ENCODE measurements at regions not wholly inside any gene's neighbourhood (a gene's known extent, or its start where the extent isn't known, plus 50 kb on each side); places are given as distances from the start of the nearest gene placed in this dataset.

- Histone ChIP-seq H3K9me3 (ENCODE audit: control insufficient read depth, insufficient read depth, low read length) (peaks cover 6% of the 10 kb centered on the region; the same call in 1 of the 2 replicates), H3K79me2 (ENCODE audit: control insufficient read depth, low read length) (no peaks in the 10 kb centered on the region), H3F3A (ENCODE audit: control insufficient read depth, insufficient read depth) (no peaks in the 10 kb centered on the region), H3K4me2 (ENCODE audit: low read length) (no peak overlapping the region), H3K4me3 (ENCODE audit: low read length) (no peak overlapping the region), H3K4me1 (ENCODE audit: control insufficient read depth, low read length) (no peaks in the 10 kb centered on the region), H4K20me1 (ENCODE audit: control insufficient read depth, insufficient read depth, low read depth, low read length) (no peaks in the 10 kb centered on the region), H3K27ac (ENCODE audit: low read depth, low read length) (no peak overlapping the region), H3K36me3 (ENCODE audit: control insufficient read depth, low read length) (no peaks in the 10 kb centered on the region), H3K27me3 (ENCODE audit: control insufficient read depth, low read length) (no peaks in the 10 kb centered on the region), H3K9me2 (replicated peaks; ENCODE audit: control insufficient read depth, low read length) (no peaks in the 10 kb centered on the region)
- TF ChIP-seq EZH2phosphoT487 (IDR thresholded peaks at IDR 0.05; ENCODE audit: borderline replicate concordance, low read length): no peak
- TF ChIP-seq, protein P1, sequence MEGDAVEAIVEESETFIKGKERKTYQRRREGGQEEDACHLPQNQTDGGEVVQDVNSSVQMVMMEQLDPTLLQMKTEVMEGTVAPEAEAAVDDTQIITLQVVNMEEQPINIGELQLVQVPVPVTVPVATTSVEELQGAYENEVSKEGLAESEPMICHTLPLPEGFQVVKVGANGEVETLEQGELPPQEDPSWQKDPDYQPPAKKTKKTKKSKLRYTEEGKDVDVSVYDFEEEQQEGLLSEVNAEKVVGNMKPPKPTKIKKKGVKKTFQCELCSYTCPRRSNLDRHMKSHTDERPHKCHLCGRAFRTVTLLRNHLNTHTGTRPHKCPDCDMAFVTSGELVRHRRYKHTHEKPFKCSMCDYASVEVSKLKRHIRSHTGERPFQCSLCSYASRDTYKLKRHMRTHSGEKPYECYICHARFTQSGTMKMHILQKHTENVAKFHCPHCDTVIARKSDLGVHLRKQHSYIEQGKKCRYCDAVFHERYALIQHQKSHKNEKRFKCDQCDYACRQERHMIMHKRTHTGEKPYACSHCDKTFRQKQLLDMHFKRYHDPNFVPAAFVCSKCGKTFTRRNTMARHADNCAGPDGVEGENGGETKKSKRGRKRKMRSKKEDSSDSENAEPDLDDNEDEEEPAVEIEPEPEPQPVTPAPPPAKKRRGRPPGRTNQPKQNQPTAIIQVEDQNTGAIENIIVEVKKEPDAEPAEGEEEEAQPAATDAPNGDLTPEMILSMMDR (IDR thresholded peaks at IDR 0.05; ENCODE audit: low read depth, low read length, poor library complexity, severe bottlenecking): no peak
Measured at GRCh38 chr18:67305466-67305865, 211.1 kb downstream of the DSEL start.

DNA sequence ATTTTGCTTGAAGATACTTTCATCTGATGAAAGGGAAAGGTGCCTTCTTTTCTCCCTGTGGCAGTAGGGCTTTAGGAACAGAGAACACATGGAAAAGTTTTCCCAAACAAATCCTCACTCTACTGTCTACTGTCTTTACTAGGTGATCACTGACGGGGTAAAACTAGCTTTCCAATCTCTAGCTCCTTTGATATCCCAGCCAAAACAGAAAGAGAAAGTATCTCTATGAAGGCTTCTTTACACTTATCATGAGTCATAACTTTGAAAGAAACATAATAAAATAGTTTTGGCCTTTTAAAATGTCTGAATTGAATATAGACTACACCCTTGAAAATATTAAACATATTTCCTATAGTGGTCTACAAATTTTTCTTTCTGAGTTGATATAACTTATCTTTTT lies 214.5 kb downstream of the DSEL start:
- Histone ChIP-seq H3K4me3 (ENCODE audit: low read length) (no peak overlapping the region), H3K36me3 (ENCODE audit: control insufficient read depth, low read length) (no peaks in the 10 kb centered on the region), H3K79me2 (ENCODE audit: control insufficient read depth, low read length) (no peaks in the 10 kb centered on the region), H3F3A (ENCODE audit: control insufficient read depth, insufficient read depth) (no peaks in the 10 kb centered on the region), H3K9me3 (ENCODE audit: control insufficient read depth, insufficient read depth, low read length) (peaks cover 22% of the 10 kb centered on the region; the same call in 1 of the 2 replicates), H3K9me2 (replicated peaks; ENCODE audit: control insufficient read depth, low read length) (no peaks in the 10 kb centered on the region), H3K4me2 (ENCODE audit: low read length) (no peak overlapping the region), H3K27me3 (ENCODE audit: control insufficient read depth, low read length) (no peaks in the 10 kb centered on the region), H3K4me1 (ENCODE audit: control insufficient read depth, low read length) (no peaks in the 10 kb centered on the region), H3K27ac (ENCODE audit: low read depth, low read length) (no peak overlapping the region), H4K20me1 (ENCODE audit: control insufficient read depth, insufficient read depth, low read depth, low read length) (no peaks in the 10 kb centered on the region)
- TF ChIP-seq, protein P1 (IDR thresholded peaks at IDR 0.05; ENCODE audit: low read depth, low read length, poor library complexity, severe bottlenecking): no peak
- no peak for TF ChIP-seq EZH2phosphoT487 (IDR thresholded peaks at IDR 0.05; ENCODE audit: borderline replicate concordance, low read length)

DNA sequence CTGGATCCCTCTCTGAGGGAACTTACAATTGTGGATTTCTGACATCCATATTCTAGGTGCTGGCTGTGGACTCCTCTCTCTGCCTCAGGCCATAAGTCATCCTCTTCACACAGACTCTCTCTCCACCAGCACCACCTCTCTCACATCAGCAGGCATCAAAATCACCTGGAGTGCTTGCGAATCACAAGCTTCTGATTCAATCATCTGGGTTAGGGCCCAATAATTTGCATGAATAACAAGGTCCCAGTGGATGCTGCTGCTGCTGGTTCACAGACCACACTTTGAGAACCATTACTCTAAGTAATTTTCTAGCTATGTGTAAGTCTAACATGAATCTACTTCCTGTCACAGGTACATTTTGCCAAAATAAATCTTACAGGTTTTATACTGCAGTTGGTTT lies 214.9 kb downstream of the DSEL start:
- Histone ChIP-seq H3K4me1 (ENCODE audit: control insufficient read depth, low read length) (no peaks in the 10 kb centered on the region), H3K79me2 (ENCODE audit: control insufficient read depth, low read length) (no peaks in the 10 kb centered on the region), H3K27me3 (ENCODE audit: control insufficient read depth, low read length) (no peaks in the 10 kb centered on the region), H3F3A (ENCODE audit: control insufficient read depth, insufficient read depth) (no peaks in the 10 kb centered on the region), H3K4me2 (ENCODE audit: low read length) (no peak overlapping the region), H3K27ac (ENCODE audit: low read depth, low read length) (no peak overlapping the region), H3K9me3 (ENCODE audit: control insufficient read depth, insufficient read depth, low read length) (peaks cover 22% of the 10 kb centered on the region; the same call in 1 of the 2 replicates), H3K36me3 (ENCODE audit: control insufficient read depth, low read length) (no peaks in the 10 kb centered on the region), H3K4me3 (ENCODE audit: low read length) (no peak overlapping the region), H3K9me2 (replicated peaks; ENCODE audit: control insufficient read depth, low read length) (no peaks in the 10 kb centered on the region), H4K20me1 (ENCODE audit: control insufficient read depth, insufficient read depth, low read depth, low read length) (no peaks in the 10 kb centered on the region)
- TF ChIP-seq, protein P1 (IDR thresholded peaks at IDR 0.05; ENCODE audit: low read depth, low read length, poor library complexity, severe bottlenecking): no peak
- TF ChIP-seq EZH2phosphoT487 (IDR thresholded peaks at IDR 0.05; ENCODE audit: borderline replicate concordance, low read length): no peak
